Large intestine (tissue), 3 donors: ENCODE measurements at regions not wholly inside any gene's neighbourhood (a gene's known extent, or its start where the extent isn't known, plus 50 kb on each side); places are given as distances from the start of the nearest gene placed in this dataset.

ENCODE experiments used
- DNase-seq, 2 donors: peaks; one replicate each; pipeline versions ENCODE4 v3.0.0 to v3.0.0-alpha.2; 2013
- H3K27ac ChIP-seq: one replicate; pipeline ENCODE4 v1.5.1; 2013; ENCODE audit warnings: low read length
- H3K27me3 ChIP-seq: 2 replicates; pipeline ENCODE4 v1.6.1; 2013; ENCODE audit warnings: low read length; ENCODE audit not compliant: control insufficient read depth, insufficient read depth
- H3K36me3 ChIP-seq: 2 replicates; pipeline ENCODE4 v1.6.1; 2013; ENCODE audit warnings: low read length; ENCODE audit not compliant: control insufficient read depth, insufficient read depth
- H3K4me1 ChIP-seq: one replicate; pipeline ENCODE4 v1.6.1; 2013; ENCODE audit warnings: low read length; ENCODE audit not compliant: control insufficient read depth, insufficient read depth
- H3K4me3 ChIP-seq: one replicate; pipeline ENCODE4 v1.5.1; 2013; ENCODE audit warnings: low read length
- H3K9me3 ChIP-seq: one replicate; pipeline ENCODE4 v1.6.1; 2013; ENCODE audit warnings: mild to moderate bottlenecking, low read depth, low read length, moderate library complexity; ENCODE audit not compliant: control insufficient read depth
- WGBS: methylation state at CpG from one replicate; pipeline ENCODE4 v1.1.5; 2013; ENCODE audit warnings: low lambda C conversion rate; ENCODE audit not compliant: insufficient coverage; 5-methylcytosine and 5-hydroxymethylcytosine counted together

GRCh38 chr18:51611326-51611725 lies 413.8 kb upstream of the MEX3C start:
- H3K27me3 ChIP-seq: no peaks in the 10 kb centered on the region
- no peaks in the 10 kb centered on the region for H3K9me3 ChIP-seq
- H3K27ac ChIP-seq: no peak overlapping the region
- WGBS: no CpG with 5 or more reads among the region's 1 CpG
- no peaks in the 10 kb centered on the region for H3K36me3 ChIP-seq
- H3K4me3 ChIP-seq: no peak overlapping the region
- DNase-seq: no peak
- H3K4me1 ChIP-seq: no peaks in the 10 kb centered on the region

DNA sequence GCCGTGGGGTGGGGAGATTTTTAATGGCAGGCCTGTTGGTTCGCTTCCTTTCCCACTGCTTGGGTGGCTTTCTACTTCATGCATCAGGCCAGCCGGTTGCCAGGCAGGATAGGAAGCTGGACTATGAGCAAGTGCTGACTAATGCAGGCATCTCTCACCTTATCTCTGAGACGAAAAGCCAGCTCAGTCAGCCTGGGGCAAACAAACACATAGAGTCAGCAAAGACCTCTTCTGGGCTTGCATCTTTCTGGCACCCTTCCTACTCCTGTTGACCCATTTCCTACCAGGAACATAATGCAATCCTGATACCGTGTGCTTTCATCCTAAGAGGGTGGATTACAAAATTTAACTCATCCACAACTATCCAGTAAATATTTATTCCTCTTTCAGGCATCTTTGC lies 416.6 kb upstream of the MEX3C start:
- no peak overlapping the region for H3K27ac ChIP-seq
- H3K4me1 ChIP-seq: no peaks in the 10 kb centered on the region
- H3K27me3 ChIP-seq: no peaks in the 10 kb centered on the region
- H3K36me3 ChIP-seq: no peaks in the 10 kb centered on the region
- no peak overlapping the region for H3K4me3 ChIP-seq
- DNase-seq: no peak
- no peaks in the 10 kb centered on the region for H3K9me3 ChIP-seq
- no CpG with 5 or more reads among the region's 5 CpGs for WGBS

GRCh38 chr18:51614967-51615571 lies 417.6 kb upstream of the MEX3C start:
- Histone ChIP-seq H3K27me3 (no peaks in the 10 kb centered on the region), H3K27ac (no peak overlapping the region), H3K4me3 (no peak overlapping the region), H3K36me3 (no peaks in the 10 kb centered on the region), H3K9me3 (no peaks in the 10 kb centered on the region), H3K4me1 (no peaks in the 10 kb centered on the region)
- WGBS: no CpG with 5 or more reads among the region's 7 CpGs
- DNase-seq: no peak

DNA sequence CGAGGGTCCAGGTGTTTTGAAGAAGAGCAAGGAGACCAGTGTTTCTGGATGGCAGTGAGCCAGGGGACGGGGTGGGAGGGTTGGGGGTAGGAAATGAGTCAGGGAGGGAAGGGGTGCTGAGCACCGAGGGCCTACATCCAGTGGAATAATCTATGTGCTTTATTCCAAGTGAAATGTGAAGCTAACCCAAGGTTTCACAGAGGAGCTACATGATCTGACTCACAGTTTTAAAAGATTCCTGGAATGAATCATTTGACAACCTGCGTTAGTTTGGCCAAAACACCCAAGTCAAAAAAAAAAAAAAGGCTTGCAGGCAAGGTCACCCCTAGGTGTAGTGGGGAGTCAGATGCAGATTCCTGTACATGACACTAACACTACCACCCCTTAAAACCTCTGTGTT lies 419.7 kb upstream of the MEX3C start:
- no peaks in the 10 kb centered on the region for H3K9me3 ChIP-seq
- peaks cover 3% of the 10 kb centered on the region for H3K27me3 ChIP-seq
- no peaks in the 10 kb centered on the region for H3K4me1 ChIP-seq
- DNase-seq: no peak
- no peaks in the 10 kb centered on the region for H3K36me3 ChIP-seq
- H3K27ac ChIP-seq: no peak overlapping the region
- WGBS: no CpG with 5 or more reads among the region's 4 CpGs
- H3K4me3 ChIP-seq: no peak overlapping the region

- H3K4me3 ChIP-seq: no peak overlapping the region
- no peaks in the 10 kb centered on the region for H3K36me3 ChIP-seq
- DNase-seq: no peak
- H3K9me3 ChIP-seq: no peaks in the 10 kb centered on the region
- no peaks in the 10 kb centered on the region for H3K4me1 ChIP-seq
- WGBS: no CpG with 5 or more reads among the region's 2 CpGs
- H3K27ac ChIP-seq: no peak overlapping the region
- peaks cover 7% of the 10 kb centered on the region for H3K27me3 ChIP-seq
Observed at GRCh38 chr18:51617572-51618260, 420.2 kb upstream of the MEX3C start.

DNA sequence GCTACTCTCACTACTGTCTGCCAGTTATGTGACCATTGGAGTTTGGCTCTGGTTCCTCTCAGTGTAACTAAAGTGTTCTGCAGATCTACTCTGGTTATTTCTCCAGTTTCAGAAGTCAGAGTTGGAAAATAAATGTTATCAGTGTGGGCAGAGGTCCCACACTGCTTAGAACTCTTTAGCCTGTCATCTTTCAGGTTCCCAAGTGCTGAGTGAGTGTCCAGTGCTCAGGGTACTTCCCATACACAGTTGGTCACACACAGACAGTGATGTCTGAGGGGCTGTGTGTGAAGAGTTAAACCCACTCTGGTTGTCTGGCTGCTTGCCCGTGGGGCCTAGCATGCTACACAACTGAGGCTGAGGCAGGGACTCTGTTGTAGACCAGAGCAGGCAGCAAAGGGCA lies 421.8 kb upstream of the MEX3C start:
- no peak overlapping the region for H3K4me3 ChIP-seq
- H3K9me3 ChIP-seq: no peaks in the 10 kb centered on the region
- no peak for DNase-seq
- H3K27ac ChIP-seq: no peak overlapping the region
- no CpG with 5 or more reads among the region's 1 CpG for WGBS
- no peaks in the 10 kb centered on the region for H3K36me3 ChIP-seq
- peaks cover 11% of the 10 kb centered on the region for H3K27me3 ChIP-seq
- no peaks in the 10 kb centered on the region for H3K4me1 ChIP-seq

- DNase-seq: peak; percentile 16 to 20
- Histone ChIP-seq H3K27ac (no peak overlapping the region), H3K27me3 (peaks cover 11% of the 10 kb centered on the region), H3K9me3 (no peaks in the 10 kb centered on the region), H3K4me3 (no peak overlapping the region), H3K4me1 (no peaks in the 10 kb centered on the region), H3K36me3 (no peaks in the 10 kb centered on the region)
- 50% methylated on average over 2 of the region's 14 CpGs for WGBS
Observed at GRCh38 chr18:51621113-51621863, 423.8 kb upstream of the MEX3C start.

- no peaks in the 10 kb centered on the region for H3K4me1 ChIP-seq
- no peaks in the 10 kb centered on the region for H3K9me3 ChIP-seq
- no peaks in the 10 kb centered on the region for H3K36me3 ChIP-seq
- no peak overlapping the region for H3K4me3 ChIP-seq
- no peak overlapping the region for H3K27ac ChIP-seq
- H3K27me3 ChIP-seq: peaks cover 11% of the 10 kb centered on the region
- no peak for DNase-seq
- WGBS: no CpG with 5 or more reads among the region's 5 CpGs
Observed at GRCh38 chr18:51621864-51622160, 424.3 kb upstream of the MEX3C start.

GRCh38 chr18:51622702-51623101 lies 425.2 kb upstream of the MEX3C start:
- H3K36me3 ChIP-seq: no peaks in the 10 kb centered on the region
- no peak for DNase-seq
- H3K4me3 ChIP-seq: no peak overlapping the region
- no peak overlapping the region for H3K27ac ChIP-seq
- no CpG with 5 or more reads among the region's 6 CpGs for WGBS
- H3K4me1 ChIP-seq: no peaks in the 10 kb centered on the region
- H3K27me3 ChIP-seq: peaks cover 11% of the 10 kb centered on the region
- no peaks in the 10 kb centered on the region for H3K9me3 ChIP-seq

DNA sequence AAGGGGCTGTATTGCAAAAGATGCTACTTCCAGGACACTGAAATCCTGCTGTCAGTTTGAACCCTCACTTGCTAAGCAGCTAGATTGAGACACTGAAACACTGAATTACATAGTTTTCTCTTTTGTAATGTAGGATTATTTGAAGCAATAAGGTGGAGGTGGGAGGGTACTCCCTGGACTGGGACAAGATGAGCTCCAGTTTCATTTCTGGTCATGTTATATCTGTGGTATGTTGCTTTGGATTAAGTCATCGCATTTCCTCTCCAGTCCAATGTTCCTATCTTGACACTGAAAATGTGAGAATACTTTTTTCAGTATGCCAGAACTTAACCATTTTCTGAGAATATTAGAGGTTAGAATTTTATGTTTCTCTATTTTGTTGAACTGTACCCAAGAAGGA lies 426.2 kb upstream of the MEX3C start:
- 100% methylated on average over 1 of the region's 1 CpG for WGBS
- DNase-seq: no peak
- Histone ChIP-seq H3K9me3 (no peaks in the 10 kb centered on the region), H3K4me3 (no peak overlapping the region), H3K27ac (no peak overlapping the region), H3K27me3 (peaks cover 11% of the 10 kb centered on the region), H3K4me1 (no peaks in the 10 kb centered on the region), H3K36me3 (no peaks in the 10 kb centered on the region)

DNA sequence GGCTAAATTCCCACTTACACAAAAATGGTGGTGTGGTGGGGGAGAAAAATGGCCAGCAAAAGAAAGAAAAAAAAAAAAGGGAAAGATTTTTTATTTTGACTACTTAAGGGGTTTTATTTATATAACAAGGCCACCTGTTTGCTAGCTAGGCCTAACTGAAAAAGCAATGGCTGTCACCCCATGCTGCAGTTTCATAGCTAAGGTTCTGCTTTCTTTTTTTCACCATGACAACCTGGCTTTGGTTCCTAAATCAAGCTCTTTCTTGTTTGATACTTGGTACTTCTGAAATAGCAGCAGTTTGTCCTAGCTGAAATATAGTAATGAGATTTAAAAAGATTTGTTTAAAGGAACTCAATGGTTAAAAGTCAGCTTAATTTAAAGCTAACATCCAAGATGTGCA lies 433.2 kb upstream of the MEX3C start:
- Histone ChIP-seq H3K4me3 (no peak overlapping the region), H3K36me3 (no peaks in the 10 kb centered on the region), H3K4me1 (no peaks in the 10 kb centered on the region), H3K27ac (no peak overlapping the region), H3K27me3 (no peaks in the 10 kb centered on the region), H3K9me3 (no peaks in the 10 kb centered on the region)
- no peak for DNase-seq
